ENCODE measurements at regions not wholly inside any gene's neighbourhood (a gene's known extent, or its start where the extent isn't known, plus 50 kb on each side); places are given as distances from the start of the nearest gene placed in this dataset.

DNA sequence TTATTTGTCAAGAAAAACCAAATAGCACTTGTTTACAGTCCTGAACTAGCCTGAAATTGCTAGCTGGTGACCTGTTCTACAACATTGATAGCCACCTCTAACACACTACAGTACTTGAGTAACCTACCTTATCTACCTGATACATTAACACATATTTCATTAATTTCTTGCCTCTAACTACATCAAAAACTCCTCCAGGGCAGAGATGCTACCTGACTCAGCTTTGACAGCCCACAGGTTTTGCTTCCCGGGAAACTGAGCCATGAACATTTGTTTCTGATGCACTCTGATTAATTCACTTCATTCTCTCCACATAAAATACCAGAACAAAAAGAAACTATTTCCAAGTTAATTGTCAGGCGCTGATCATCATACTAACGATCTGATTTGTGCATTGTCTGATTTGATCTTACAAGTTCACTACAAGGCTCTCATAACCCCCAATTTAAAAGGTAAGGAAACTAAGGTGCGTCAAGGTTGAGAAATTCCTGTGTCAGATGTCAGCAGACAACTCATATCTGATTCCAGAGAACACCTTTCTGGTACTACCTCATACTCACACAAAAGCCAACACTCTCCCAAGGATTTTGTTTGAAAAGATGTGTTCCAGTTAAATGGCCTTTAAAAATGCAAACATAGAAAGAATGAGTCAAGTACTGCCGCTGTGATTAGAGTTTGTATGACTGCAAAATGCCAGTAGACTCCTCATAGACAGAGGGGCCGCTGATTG, 768.7 kb downstream of the BCL11B start:
- TF ChIP-seq, protein P1, sequence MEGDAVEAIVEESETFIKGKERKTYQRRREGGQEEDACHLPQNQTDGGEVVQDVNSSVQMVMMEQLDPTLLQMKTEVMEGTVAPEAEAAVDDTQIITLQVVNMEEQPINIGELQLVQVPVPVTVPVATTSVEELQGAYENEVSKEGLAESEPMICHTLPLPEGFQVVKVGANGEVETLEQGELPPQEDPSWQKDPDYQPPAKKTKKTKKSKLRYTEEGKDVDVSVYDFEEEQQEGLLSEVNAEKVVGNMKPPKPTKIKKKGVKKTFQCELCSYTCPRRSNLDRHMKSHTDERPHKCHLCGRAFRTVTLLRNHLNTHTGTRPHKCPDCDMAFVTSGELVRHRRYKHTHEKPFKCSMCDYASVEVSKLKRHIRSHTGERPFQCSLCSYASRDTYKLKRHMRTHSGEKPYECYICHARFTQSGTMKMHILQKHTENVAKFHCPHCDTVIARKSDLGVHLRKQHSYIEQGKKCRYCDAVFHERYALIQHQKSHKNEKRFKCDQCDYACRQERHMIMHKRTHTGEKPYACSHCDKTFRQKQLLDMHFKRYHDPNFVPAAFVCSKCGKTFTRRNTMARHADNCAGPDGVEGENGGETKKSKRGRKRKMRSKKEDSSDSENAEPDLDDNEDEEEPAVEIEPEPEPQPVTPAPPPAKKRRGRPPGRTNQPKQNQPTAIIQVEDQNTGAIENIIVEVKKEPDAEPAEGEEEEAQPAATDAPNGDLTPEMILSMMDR (IDR thresholded peaks at IDR 0.05; ENCODE audit: insufficient read depth, low read depth, low read length), result no peak
- no peak for TF ChIP-seq EZH2 (IDR thresholded peaks at IDR 0.05; ENCODE audit: insufficient read depth, low read length)

All from astrocyte (in vitro differentiated cells and primary cell).